Upper lobe of left lung (tissue), 4 donors: ENCODE measurements at regions not wholly inside any gene's neighbourhood (a gene's known extent, or its start where the extent isn't known, plus 50 kb on each side); places are given as distances from the start of the nearest gene placed in this dataset.

Experiments
- CTCF ChIP-seq, 6 experiments: fragments of 450-650 bp in 4 of 6; fragments of 200-600 bp in 2 of 6; sonication (generic) in 2 of 6; IDR thresholded peaks; one replicate each; pipeline ENCODE4 v1.5.1; 2016 to 2019; ENCODE audit warnings: antibody characterized with exemption in 6 of 6
- EP300 ChIP-seq, 4 donors: sonication (generic); formaldehyde crosslinking; IDR thresholded peaks; one replicate each; pipeline ENCODE4 v1.5.1; 2017; ENCODE audit warnings: antibody characterized with exemption in 4 of 4, control low read depth in 2 of 4
- POLR2A ChIP-seq, 4 donors: fragments of 450-650 bp; IDR thresholded peaks; one replicate each; pipeline ENCODE4 v1.5.1; 2016 to 2017; ENCODE audit warnings: antibody characterized with exemption in 4 of 4, mild to moderate bottlenecking in 2 of 4
- POLR2AphosphoS5 ChIP-seq, 2 donors: sonication (generic); formaldehyde crosslinking; IDR thresholded peaks; one replicate each; pipeline ENCODE4 v1.5.1; 2017; ENCODE audit warnings: antibody characterized with exemption in 2 of 2

- TF ChIP-seq CTCF (IDR thresholded peaks at IDR 0.05) (no peak), POLR2A (IDR thresholded peaks at IDR 0.05) (no peak), POLR2AphosphoS5 (IDR thresholded peaks at IDR 0.05) (no peak), EP300 (IDR thresholded peaks at IDR 0.05) (no peak)
Measured at GRCh38 chr13:90564096-90564495, 783.4 kb upstream of the MIR17HG start.
